Endothelial cell of umbilical vein (primary cell): ENCODE measurements at regions not wholly inside any gene's neighbourhood (a gene's known extent, or its start where the extent isn't known, plus 50 kb on each side); places are given as distances from the start of the nearest gene placed in this dataset.

ENCODE experiments used
- CTCF ChIP-seq, 2 donors: IDR thresholded peaks; 1 replicate in 1 of 2; 2 replicates in 1 of 2; pipeline ENCODE4 v1.5.1; 2011; ENCODE audit warnings: low read length in 2 of 2, mild to moderate bottlenecking in 2 of 2, moderate library complexity in 2 of 2, control low read depth in 1 of 2, inconsistent platforms in 1 of 2, low read depth in 1 of 2; ENCODE audit not compliant: insufficient read depth in 1 of 2; ENCODE audit errors: extremely low read depth in 1 of 2
- EZH2 ChIP-seq: IDR thresholded peaks from 2 replicates; pipeline ENCODE4 v1.6.1; 2012; ENCODE audit warnings: borderline replicate concordance, low read depth, mild to moderate bottlenecking, moderate library complexity, low read length, inconsistent platforms; ENCODE audit not compliant: severe bottlenecking
- JUN ChIP-seq: IDR thresholded peaks from 2 replicates; pipeline ENCODE4 v1.6.1; 2011; ENCODE audit warnings: borderline replicate concordance, low read depth; ENCODE audit not compliant: insufficient read length, insufficient read depth
- MYC ChIP-seq: IDR thresholded peaks from one replicate; pipeline ENCODE4 v1.6.1; 2011; ENCODE audit warnings: mild to moderate bottlenecking, low read depth, low read length
- POLR2A ChIP-seq: IDR thresholded peaks from 2 replicates; pipeline ENCODE4 v1.6.1; 2012; ENCODE audit warnings: low read depth, mild to moderate bottlenecking, control low read depth, low read length
- POLR2AphosphoS5 ChIP-seq: IDR thresholded peaks from 2 replicates; pipeline ENCODE4 v1.6.1; 2012; ENCODE audit warnings: low read depth, mild to moderate bottlenecking, control low read depth, low read length, moderate library complexity; ENCODE audit not compliant: insufficient read depth

DNA sequence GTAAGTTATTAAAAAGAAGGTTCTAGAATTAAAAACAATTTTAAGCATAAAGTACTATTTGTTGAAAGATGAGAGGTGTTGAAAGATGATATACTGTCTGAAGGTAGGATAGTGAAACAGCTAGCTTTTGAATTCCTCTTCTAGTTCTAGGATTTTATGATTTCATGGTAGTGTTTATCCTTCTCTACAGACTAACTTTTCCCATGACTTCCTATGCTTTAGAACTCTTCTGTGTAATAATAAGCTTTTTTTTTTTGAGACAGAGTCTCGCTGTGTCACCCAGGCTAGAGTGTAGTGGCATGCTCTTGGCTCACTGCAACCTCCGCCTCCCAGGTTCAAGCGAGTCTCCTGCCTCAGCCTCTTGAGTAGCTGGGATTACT lies 96.0 kb upstream of the NUDT6 start:
- TF ChIP-seq POLR2A (no peak), POLR2AphosphoS5 (no peak), CTCF (IDR thresholded peaks at IDR 0.05; ENCODE audit: extremely low read depth in 1 of 2, insufficient read depth in 1 of 2, low read depth in 1 of 2, low read length in 2 of 2) (no peak), JUN (no peak), MYC (no peak), EZH2 (no peak)
